Mucosa of descending colon (tissue), 3 donors: ENCODE measurements at regions not wholly inside any gene's neighbourhood (a gene's known extent, or its start where the extent isn't known, plus 50 kb on each side); places are given as distances from the start of the nearest gene placed in this dataset.

Experiments used
- ATAC-seq: fragments of 200-7000 bp; cut with Tn5 transposase; one replicate; pipeline ENCODE4 v1.9.1; 2020; ENCODE audit warnings: mild to moderate bottlenecking, moderate library complexity
- DNase-seq, 3 donors: peaks; one replicate each; pipeline ENCODE4 v3.0.0-alpha.2; 2020
- H3K36me3 ChIP-seq: fragments of 200-600 bp; one replicate; pipeline ENCODE4 v1.8.0; 2021; ENCODE audit warnings: low read depth, mild to moderate bottlenecking
- H3K4me1 ChIP-seq: fragments of 200-600 bp; one replicate; pipeline ENCODE4 v1.8.0; 2021; ENCODE audit warnings: low read depth, mild to moderate bottlenecking
- H3K4me3 ChIP-seq: fragments of 200-600 bp; one replicate; pipeline ENCODE4 v1.8.0; 2021; ENCODE audit warnings: mild to moderate bottlenecking
- H3K9me3 ChIP-seq: fragments of 200-600 bp; one replicate; pipeline ENCODE4 v1.8.0; 2021; ENCODE audit warnings: mild to moderate bottlenecking
- intact Hi-C, 2 donors: fragments of 100-400 bp; cut with DNase I in 1 of 2; cut with micrococcal nuclease in 1 of 2; formaldehyde crosslinking; loops; one replicate each; pipeline versions ENCODE4 v1.11.0 to v1.11.1; 2022; cut with DNase I, micrococcal nuclease
- TF ChIP-seq, protein P1 (sequence below): fragments of 200-600 bp; IDR thresholded peaks from one replicate; pipeline ENCODE4 v1.8.0; 2022; ENCODE audit warnings: antibody characterized with exemption, mild to moderate bottlenecking
- donor health status: DM: no; HTN: no; CAD: no; lungs with moderate emphysema.
- donor health status: DM: no; HTN: no; CAD: no.
- donor health status: DM: no; HTN: yes; CAD: no.

DNA sequence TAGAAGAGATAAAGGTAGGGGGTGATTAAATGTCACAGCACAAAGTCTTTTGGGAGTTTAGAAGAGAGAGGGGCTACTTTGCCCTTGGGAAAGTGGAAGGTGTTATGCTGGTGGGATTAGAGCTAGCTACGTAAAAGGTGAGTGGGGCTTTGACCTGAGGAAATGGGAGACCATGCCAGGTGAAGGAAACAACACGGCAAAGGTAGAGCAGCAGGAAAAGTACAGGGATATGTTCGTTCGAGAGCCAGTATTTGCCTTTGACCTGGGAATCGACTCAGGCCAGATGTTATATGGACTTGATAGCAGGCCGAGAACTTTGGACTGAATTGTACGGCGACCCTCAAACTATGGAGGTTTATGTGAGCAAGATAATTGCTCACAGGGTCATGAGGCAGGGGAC, 55.7 kb upstream of the ACKR3 start:
- intact Hi-C loops = loop anchor here (5.0 to 10.0 kb wide), 2 partner anchors 511 to 513 kb away; no protein-coding TSS in a partner anchor
- TF ChIP-seq, protein P1, sequence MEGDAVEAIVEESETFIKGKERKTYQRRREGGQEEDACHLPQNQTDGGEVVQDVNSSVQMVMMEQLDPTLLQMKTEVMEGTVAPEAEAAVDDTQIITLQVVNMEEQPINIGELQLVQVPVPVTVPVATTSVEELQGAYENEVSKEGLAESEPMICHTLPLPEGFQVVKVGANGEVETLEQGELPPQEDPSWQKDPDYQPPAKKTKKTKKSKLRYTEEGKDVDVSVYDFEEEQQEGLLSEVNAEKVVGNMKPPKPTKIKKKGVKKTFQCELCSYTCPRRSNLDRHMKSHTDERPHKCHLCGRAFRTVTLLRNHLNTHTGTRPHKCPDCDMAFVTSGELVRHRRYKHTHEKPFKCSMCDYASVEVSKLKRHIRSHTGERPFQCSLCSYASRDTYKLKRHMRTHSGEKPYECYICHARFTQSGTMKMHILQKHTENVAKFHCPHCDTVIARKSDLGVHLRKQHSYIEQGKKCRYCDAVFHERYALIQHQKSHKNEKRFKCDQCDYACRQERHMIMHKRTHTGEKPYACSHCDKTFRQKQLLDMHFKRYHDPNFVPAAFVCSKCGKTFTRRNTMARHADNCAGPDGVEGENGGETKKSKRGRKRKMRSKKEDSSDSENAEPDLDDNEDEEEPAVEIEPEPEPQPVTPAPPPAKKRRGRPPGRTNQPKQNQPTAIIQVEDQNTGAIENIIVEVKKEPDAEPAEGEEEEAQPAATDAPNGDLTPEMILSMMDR = no peak
- ATAC-seq (no peak), DNase-seq (no peak)
- Histone ChIP-seq H3K4me1 (no peaks in the 10 kb centered on the region), H3K4me3 (no peak overlapping the region), H3K9me3 (no peaks in the 10 kb centered on the region), H3K36me3 (no peaks in the 10 kb centered on the region)

DNA sequence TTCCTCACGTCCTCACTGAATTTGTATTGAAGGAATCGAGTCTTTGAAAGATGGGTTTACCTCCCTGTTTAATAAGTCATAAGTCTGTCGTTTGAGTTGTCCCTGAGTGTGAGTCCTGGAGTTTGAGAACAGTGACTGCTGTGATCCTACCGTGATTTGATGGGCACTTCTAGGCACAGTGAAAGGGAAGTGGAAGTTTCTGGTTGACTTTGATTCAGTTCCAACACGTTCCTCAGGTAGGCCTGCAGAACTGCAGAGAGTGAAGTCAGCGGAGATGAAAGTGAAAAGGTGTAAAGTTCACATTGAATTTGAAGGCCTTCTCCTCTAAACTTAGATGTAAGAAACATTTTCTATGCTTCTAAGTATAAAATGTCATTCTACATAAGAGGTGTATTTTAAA, 52.9 kb upstream of the ACKR3 start:
- intact Hi-C loops = loop anchor here in 1 of 2 donors (10.0 kb wide), 1 partner anchor 508 kb away; no protein-coding TSS in a partner anchor

GRCh38 chr2:236517251-236518031, 52.2 kb upstream of the ACKR3 start:
- TF ChIP-seq, protein P1 = no peak
- no peaks in the 10 kb centered on the region for H3K4me1 ChIP-seq
- H3K9me3 ChIP-seq = no peaks in the 10 kb centered on the region
- ATAC-seq (no peak), DNase-seq (no peak)
- no peaks in the 10 kb centered on the region for H3K36me3 ChIP-seq
- intact Hi-C loops = loop anchor here in 1 of 2 donors (10.0 kb wide), 1 partner anchor 507 kb away; no protein-coding TSS in a partner anchor
- H3K4me3 ChIP-seq = no peak overlapping the region

More for the DNA sequence above, 52.9 kb upstream of the ACKR3 start:
- no peak overlapping the region for H3K4me3 ChIP-seq
- ATAC-seq (no peak), DNase-seq (no peak)
- H3K36me3 ChIP-seq = no peaks in the 10 kb centered on the region
- no peaks in the 10 kb centered on the region for H3K4me1 ChIP-seq
- no peaks in the 10 kb centered on the region for H3K9me3 ChIP-seq
- TF ChIP-seq, protein P1 = no peak
